IMR-90 (cell line): ENCODE measurements at regions not wholly inside any gene's neighbourhood (a gene's known extent, or its start where the extent isn't known, plus 50 kb on each side); places are given as distances from the start of the nearest gene placed in this dataset.

ENCODE experiments used
- ATAC-seq: fragments of 200-7000 bp; cut with Tn5 transposase; 2 replicates; pipeline ENCODE4 v1.9.1; 2020; ENCODE audit warnings: low read depth, mild to moderate bottlenecking, moderate library complexity
- BruUV-seq: library from RNA; stranded (reverse); fragments of 400-500 nt; replicated peaks from 2 replicates; lab custom pipeline; 2021; lab: Mats Ljungman, UMichigan
- CTCF ChIA-PET: fragments of 300-600 bp; formaldehyde crosslinking; extraction: SDS; loops from one replicate; lab custom pipeline; 2021; ENCODE audit warnings: antibody characterized with exemption; lab: Yijun Ruan, JAX
- POLR2A ChIA-PET: fragments of 300-600 bp; sonication (Branson Sonifier 250); formaldehyde crosslinking; loops from one replicate; lab custom pipeline; 2022; ENCODE audit warnings: antibody characterized with exemption; ENCODE audit not compliant: unreplicated experiment; lab: Charles Lee
- DNase-seq: peaks from one replicate; pipeline ENCODE4 v3.0.0; 2013
- H2AFZ ChIP-seq: replicated peaks from 2 replicates; pipeline ENCODE3; 2013; ENCODE audit warnings: low read length, mild to moderate bottlenecking; ENCODE audit not compliant: poor library complexity
- H2AK5ac ChIP-seq: 2 replicates; pipeline ENCODE4 v1.6.1; 2013; ENCODE audit warnings: low read depth, low read length, inconsistent platforms
- H2AK9ac ChIP-seq: replicated peaks from 2 replicates; pipeline ENCODE3; 2013; ENCODE audit warnings: mild to moderate bottlenecking, low read depth, low read length, moderate library complexity; ENCODE audit not compliant: poor library complexity
- H2BK120ac ChIP-seq: 2 replicates; pipeline ENCODE4 v1.6.1; 2013; ENCODE audit warnings: low read depth, low read length, inconsistent platforms
- H2BK15ac ChIP-seq: 3 replicates; pipeline ENCODE4 v1.6.1; 2013; ENCODE audit warnings: low read depth, low read length, inconsistent platforms
- H2BK20ac ChIP-seq: 2 replicates; pipeline ENCODE4 v1.6.1; 2013; ENCODE audit warnings: low read depth, mild to moderate bottlenecking, inconsistent platforms, low read length, moderate library complexity
- H2BK5ac ChIP-seq: 2 replicates; pipeline ENCODE4 v1.6.1; 2013; ENCODE audit warnings: mild to moderate bottlenecking, low read depth, low read length, inconsistent platforms; ENCODE audit not compliant: poor library complexity, severe bottlenecking
- H3K14ac ChIP-seq: replicated peaks from 2 replicates; pipeline ENCODE4 v1.6.1; 2013; ENCODE audit warnings: low read depth, low read length, inconsistent platforms
- H3K18ac ChIP-seq: 2 replicates; pipeline ENCODE4 v1.6.1; 2013; ENCODE audit warnings: low read depth, low read length, control low read depth
- H3K23ac ChIP-seq: 2 replicates; pipeline ENCODE4 v1.6.1; 2013; ENCODE audit warnings: low read depth, low read length, inconsistent platforms
- H3K27ac ChIP-seq: 2 replicates; pipeline ENCODE4 v1.5.1; 2013; ENCODE audit warnings: mild to moderate bottlenecking, control low read depth, low read length; ENCODE audit not compliant: insufficient read depth
- H3K27me3 ChIP-seq: 2 replicates; pipeline ENCODE4 v1.6.1; 2013; ENCODE audit warnings: low read length; ENCODE audit not compliant: control insufficient read depth, insufficient read depth
- H3K36me3 ChIP-seq: 2 replicates; pipeline ENCODE4 v1.6.1; 2013; ENCODE audit warnings: low read length, mixed read lengths; ENCODE audit not compliant: control insufficient read depth, insufficient read depth
- H3K4ac ChIP-seq: 2 replicates; pipeline ENCODE4 v1.6.1; 2013; ENCODE audit warnings: low read depth, low read length, inconsistent platforms
- H3K4me1 ChIP-seq: 2 replicates; pipeline ENCODE4 v1.6.1; 2013; ENCODE audit warnings: low read length, mixed read lengths; ENCODE audit not compliant: control insufficient read depth, insufficient read depth
- H3K4me2 ChIP-seq: 2 replicates; pipeline ENCODE4 v1.6.1; 2013; ENCODE audit warnings: low read depth, mild to moderate bottlenecking, control low read depth, low read length, moderate library complexity
- H3K4me3 ChIP-seq: 2 replicates; pipeline ENCODE4 v1.5.1; 2013; ENCODE audit warnings: low read depth, mild to moderate bottlenecking, control low read depth, low read length, moderate library complexity; ENCODE audit not compliant: insufficient read depth
- H3K56ac ChIP-seq: 2 replicates; pipeline ENCODE4 v1.6.1; 2013; ENCODE audit warnings: low read length, inconsistent platforms; ENCODE audit not compliant: insufficient read depth; ENCODE audit errors: extremely low read depth
- H3K79me1 ChIP-seq, 2 experiments: 2 replicates each; pipeline ENCODE4 v1.6.1; 2013; ENCODE audit warnings: low read length in 2 of 2, inconsistent platforms in 1 of 2, low read depth in 1 of 2
- H3K9ac ChIP-seq: 2 replicates; pipeline ENCODE4 v1.6.1; 2013; ENCODE audit warnings: low read depth, low read length, control low read depth
- H3K9me1 ChIP-seq: 2 replicates; pipeline ENCODE4 v1.6.1; 2013; ENCODE audit warnings: low read length, inconsistent platforms; ENCODE audit not compliant: insufficient read depth
- H3K9me3 ChIP-seq: 2 replicates; pipeline ENCODE4 v1.6.1; 2013; ENCODE audit warnings: low read length; ENCODE audit not compliant: control insufficient read depth, insufficient read depth
- H4K20me1 ChIP-seq: 2 replicates; pipeline ENCODE4 v1.6.1; 2013; ENCODE audit warnings: low read length, inconsistent platforms; ENCODE audit not compliant: insufficient read depth
- H4K5ac ChIP-seq: 2 replicates; pipeline ENCODE4 v1.6.1; 2013; ENCODE audit warnings: mild to moderate bottlenecking, low read depth, low read length, control low read depth
- H4K8ac ChIP-seq, 2 experiments: 2 replicates each; pipeline ENCODE4 v1.6.1; 2013; ENCODE audit warnings: low read depth in 2 of 2, low read length in 2 of 2, control low read depth in 1 of 2, inconsistent platforms in 1 of 2
- H4K91ac ChIP-seq: 2 replicates; pipeline ENCODE4 v1.6.1; 2013; ENCODE audit warnings: low read depth, low read length, inconsistent platforms; ENCODE audit not compliant: insufficient read depth
- BHLHE40 ChIP-seq: fragments of 150-350 bp; IDR thresholded peaks from 2 replicates; pipeline ENCODE4 v1.6.1; 2016; ENCODE audit warnings: mild to moderate bottlenecking, low read depth, low read length
- CEBPB ChIP-seq: IDR thresholded peaks from 2 replicates; pipeline ENCODE4 v1.6.1; 2012; ENCODE audit warnings: low read depth, low read length, improper control_type of control experiment
- CHD1 ChIP-seq: IDR thresholded peaks from 2 replicates; pipeline ENCODE4 v1.6.1; 2012; ENCODE audit warnings: low read depth, low read length, improper control_type of control experiment
- FOS ChIP-seq: fragments of 150-350 bp; IDR thresholded peaks from 2 replicates; pipeline ENCODE4 v1.6.1; 2016; ENCODE audit warnings: low read depth, low read length
- MAFK ChIP-seq: IDR thresholded peaks from 2 replicates; pipeline ENCODE4 v1.6.1; 2012; ENCODE audit warnings: low read depth, low read length, improper control_type of control experiment
- MAZ ChIP-seq: IDR thresholded peaks from 2 replicates; pipeline ENCODE4 v1.6.1; 2012; ENCODE audit warnings: low read depth, mild to moderate bottlenecking, low read length, improper control_type of control experiment, moderate library complexity, borderline replicate concordance
- MXI1 ChIP-seq: IDR thresholded peaks from 2 replicates; pipeline ENCODE4 v1.6.1; 2012; ENCODE audit warnings: low read depth, mild to moderate bottlenecking, low read length, moderate library complexity, borderline replicate concordance
- NFE2L2 ChIP-seq: fragments of 150-350 bp; IDR thresholded peaks from 2 replicates; pipeline ENCODE4 v1.6.1; 2016; ENCODE audit warnings: low read depth, mild to moderate bottlenecking, low read length
- POLR2A ChIP-seq: IDR thresholded peaks from 2 replicates; pipeline ENCODE4 v1.6.1; 2012; ENCODE audit warnings: mild to moderate bottlenecking, low read depth, low read length
- RAD21 ChIP-seq: IDR thresholded peaks from 2 replicates; pipeline ENCODE4 v1.6.1; 2012; ENCODE audit warnings: low read length, improper control_type of control experiment
- RCOR1 ChIP-seq: IDR thresholded peaks from 2 replicates; pipeline ENCODE4 v1.6.1; 2012; ENCODE audit warnings: mild to moderate bottlenecking, low read length, improper control_type of control experiment; ENCODE audit not compliant: insufficient replicate concordance
- RFX5 ChIP-seq: IDR thresholded peaks from 2 replicates; pipeline ENCODE4 v1.8.0; 2012; ENCODE audit warnings: low read depth, mild to moderate bottlenecking, low read length, moderate library complexity
- SMC3 ChIP-seq: fragments of 150-350 bp; IDR thresholded peaks from 2 replicates; pipeline ENCODE4 v1.6.1; 2016; ENCODE audit warnings: low read depth, mild to moderate bottlenecking, antibody characterized with exemption, low read length, moderate library complexity
- WGBS, 2 experiments: methylation state at CpG; one replicate each; pipeline versions ENCODE4 v1.1.5 to v1.1.7; 2013; ENCODE audit warnings: missing lambda C conversion rate in 2 of 2; ENCODE audit not compliant: insufficient read length in 1 of 2; ENCODE audit errors: extremely low coverage in 2 of 2; 5-methylcytosine and 5-hydroxymethylcytosine counted together
- dilution Hi-C: fragments of 300-500 bp; cut with HindIII; formaldehyde crosslinking; loops from one replicate; pipeline ENCODE4 v1.14.3; 2018; ENCODE audit warnings: low sequenced_read_pairs; ENCODE audit not compliant: unreplicated experiment
- in situ Hi-C: fragments of 300-500 bp; cut with MboI; formaldehyde crosslinking; loops from 3 replicates; pipeline ENCODE4 v1.14.3; 2019; ENCODE audit warnings: low sequenced_read_pairs, inconsistent platforms, mixed read lengths
- intact Hi-C: fragments of 100-400 bp; cut with micrococcal nuclease; formaldehyde crosslinking; loops from 2 replicates; pipeline ENCODE4 v1.10.0; 2022
- TF ChIP-seq, protein P1 (sequence below): fragments of 150-350 bp; IDR thresholded peaks from 2 replicates; pipeline ENCODE4 v1.6.1; 2016; ENCODE audit warnings: low read depth, mild to moderate bottlenecking, low read length, moderate library complexity, borderline replicate concordance
- TF ChIP-seq, protein P2 (sequence below): fragments of 150-350 bp; IDR thresholded peaks from 2 replicates; pipeline ENCODE4 v1.6.1; 2017; ENCODE audit warnings: mild to moderate bottlenecking, antibody characterized with exemption, low read length, low read depth
- TF ChIP-seq, protein P3 (sequence below): conservative IDR thresholded peaks from 2 replicates; pipeline ENCODE4 v1.5.1; 2012; ENCODE audit warnings: mild to moderate bottlenecking, low read depth, low read length, improper control_type of control experiment

DNA sequence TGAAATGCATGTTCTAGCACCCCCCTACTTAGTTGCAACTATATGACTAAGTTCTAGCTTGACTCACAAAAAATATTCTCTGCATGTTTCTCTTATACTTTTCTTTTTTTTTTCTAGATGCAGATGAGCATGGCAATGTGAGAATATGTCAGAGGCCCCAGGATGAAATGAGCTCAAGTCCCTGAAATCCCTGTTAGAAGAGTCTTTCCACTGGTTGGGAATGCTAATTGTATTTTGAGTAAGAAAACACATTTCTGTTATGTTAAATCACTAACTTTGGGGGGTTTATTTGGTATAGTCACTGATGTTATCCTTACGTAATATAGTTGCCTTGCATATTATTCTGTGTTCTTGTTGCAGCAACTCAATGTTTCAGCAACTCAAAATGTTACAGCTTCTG is 306.1 kb upstream of the CCDC179 start:
- Histone ChIP-seq H2AFZ (no peak overlapping the region), H3K56ac (no peak overlapping the region), H3K79me1 (no peaks in the 10 kb centered on the region), H2BK5ac (no peak overlapping the region), H3K23ac (no peak overlapping the region), H3K4me1 (no peaks in the 10 kb centered on the region), H4K20me1 (no peaks in the 10 kb centered on the region), H3K14ac (no peak overlapping the region), H3K36me3 (no peaks in the 10 kb centered on the region), H3K18ac (no peak overlapping the region), H3K27me3 (no peaks in the 10 kb centered on the region), H2BK120ac (no peak overlapping the region), H4K5ac (no peak overlapping the region), H3K9me3 (no peaks in the 10 kb centered on the region), H2BK20ac (no peak overlapping the region), H3K4me3 (no peak overlapping the region), H3K27ac (no peak overlapping the region), H3K4ac (no peak overlapping the region), H3K4me2 (no peak overlapping the region), H4K8ac (no peak overlapping the region), H3K9me1 (no peaks in the 10 kb centered on the region), H3K9ac (no peak overlapping the region), H2AK9ac (no peak overlapping the region), H2BK15ac (no peak overlapping the region), H2AK5ac (no peak overlapping the region), H4K91ac (no peak overlapping the region)
- ATAC-seq (no peak), DNase-seq (no peak)
- intact Hi-C loops (no loop called here), in situ Hi-C loops (no loop called here), dilution Hi-C loops (no loop called here)
- ChIA-PET CTCF (interaction anchor here (0.6 kb wide), 1 partner anchor 14 kb away, joined by 9 read pairs; no protein-coding TSS in a partner anchor), POLR2A (no interaction called here)
- WGBS, 2 experiments = no CpG with 5 or more reads among the region's 1 CpG
- TF ChIP-seq MXI1 = no peak
- TF ChIP-seq RAD21 = no peak
- TF ChIP-seq, protein P1, sequence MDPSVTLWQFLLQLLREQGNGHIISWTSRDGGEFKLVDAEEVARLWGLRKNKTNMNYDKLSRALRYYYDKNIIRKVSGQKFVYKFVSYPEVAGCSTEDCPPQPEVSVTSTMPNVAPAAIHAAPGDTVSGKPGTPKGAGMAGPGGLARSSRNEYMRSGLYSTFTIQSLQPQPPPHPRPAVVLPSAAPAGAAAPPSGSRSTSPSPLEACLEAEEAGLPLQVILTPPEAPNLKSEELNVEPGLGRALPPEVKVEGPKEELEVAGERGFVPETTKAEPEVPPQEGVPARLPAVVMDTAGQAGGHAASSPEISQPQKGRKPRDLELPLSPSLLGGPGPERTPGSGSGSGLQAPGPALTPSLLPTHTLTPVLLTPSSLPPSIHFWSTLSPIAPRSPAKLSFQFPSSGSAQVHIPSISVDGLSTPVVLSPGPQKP = no peak
- no peak for TF ChIP-seq CEBPB
- TF ChIP-seq BHLHE40 = no peak
- TF ChIP-seq POLR2A = no peak
- TF ChIP-seq, protein P2, sequence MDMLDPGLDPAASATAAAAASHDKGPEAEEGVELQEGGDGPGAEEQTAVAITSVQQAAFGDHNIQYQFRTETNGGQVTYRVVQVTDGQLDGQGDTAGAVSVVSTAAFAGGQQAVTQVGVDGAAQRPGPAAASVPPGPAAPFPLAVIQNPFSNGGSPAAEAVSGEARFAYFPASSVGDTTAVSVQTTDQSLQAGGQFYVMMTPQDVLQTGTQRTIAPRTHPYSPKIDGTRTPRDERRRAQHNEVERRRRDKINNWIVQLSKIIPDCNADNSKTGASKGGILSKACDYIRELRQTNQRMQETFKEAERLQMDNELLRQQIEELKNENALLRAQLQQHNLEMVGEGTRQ = no peak
- TF ChIP-seq, protein P3, sequence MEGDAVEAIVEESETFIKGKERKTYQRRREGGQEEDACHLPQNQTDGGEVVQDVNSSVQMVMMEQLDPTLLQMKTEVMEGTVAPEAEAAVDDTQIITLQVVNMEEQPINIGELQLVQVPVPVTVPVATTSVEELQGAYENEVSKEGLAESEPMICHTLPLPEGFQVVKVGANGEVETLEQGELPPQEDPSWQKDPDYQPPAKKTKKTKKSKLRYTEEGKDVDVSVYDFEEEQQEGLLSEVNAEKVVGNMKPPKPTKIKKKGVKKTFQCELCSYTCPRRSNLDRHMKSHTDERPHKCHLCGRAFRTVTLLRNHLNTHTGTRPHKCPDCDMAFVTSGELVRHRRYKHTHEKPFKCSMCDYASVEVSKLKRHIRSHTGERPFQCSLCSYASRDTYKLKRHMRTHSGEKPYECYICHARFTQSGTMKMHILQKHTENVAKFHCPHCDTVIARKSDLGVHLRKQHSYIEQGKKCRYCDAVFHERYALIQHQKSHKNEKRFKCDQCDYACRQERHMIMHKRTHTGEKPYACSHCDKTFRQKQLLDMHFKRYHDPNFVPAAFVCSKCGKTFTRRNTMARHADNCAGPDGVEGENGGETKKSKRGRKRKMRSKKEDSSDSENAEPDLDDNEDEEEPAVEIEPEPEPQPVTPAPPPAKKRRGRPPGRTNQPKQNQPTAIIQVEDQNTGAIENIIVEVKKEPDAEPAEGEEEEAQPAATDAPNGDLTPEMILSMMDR = no peak
- TF ChIP-seq SMC3 = no peak
- no peak for TF ChIP-seq FOS
- TF ChIP-seq RFX5 = no peak
- no peak for TF ChIP-seq MAZ
- TF ChIP-seq CHD1 = no peak
- TF ChIP-seq NFE2L2 = no peak
- no peak for TF ChIP-seq MAFK
- TF ChIP-seq RCOR1 = no peak
- no TSS peak for BruUV-seq
